ENCODE measurements at regions not wholly inside any gene's neighbourhood (a gene's known extent, or its start where the extent isn't known, plus 50 kb on each side); places are given as distances from the start of the nearest gene placed in this dataset.

DNA sequence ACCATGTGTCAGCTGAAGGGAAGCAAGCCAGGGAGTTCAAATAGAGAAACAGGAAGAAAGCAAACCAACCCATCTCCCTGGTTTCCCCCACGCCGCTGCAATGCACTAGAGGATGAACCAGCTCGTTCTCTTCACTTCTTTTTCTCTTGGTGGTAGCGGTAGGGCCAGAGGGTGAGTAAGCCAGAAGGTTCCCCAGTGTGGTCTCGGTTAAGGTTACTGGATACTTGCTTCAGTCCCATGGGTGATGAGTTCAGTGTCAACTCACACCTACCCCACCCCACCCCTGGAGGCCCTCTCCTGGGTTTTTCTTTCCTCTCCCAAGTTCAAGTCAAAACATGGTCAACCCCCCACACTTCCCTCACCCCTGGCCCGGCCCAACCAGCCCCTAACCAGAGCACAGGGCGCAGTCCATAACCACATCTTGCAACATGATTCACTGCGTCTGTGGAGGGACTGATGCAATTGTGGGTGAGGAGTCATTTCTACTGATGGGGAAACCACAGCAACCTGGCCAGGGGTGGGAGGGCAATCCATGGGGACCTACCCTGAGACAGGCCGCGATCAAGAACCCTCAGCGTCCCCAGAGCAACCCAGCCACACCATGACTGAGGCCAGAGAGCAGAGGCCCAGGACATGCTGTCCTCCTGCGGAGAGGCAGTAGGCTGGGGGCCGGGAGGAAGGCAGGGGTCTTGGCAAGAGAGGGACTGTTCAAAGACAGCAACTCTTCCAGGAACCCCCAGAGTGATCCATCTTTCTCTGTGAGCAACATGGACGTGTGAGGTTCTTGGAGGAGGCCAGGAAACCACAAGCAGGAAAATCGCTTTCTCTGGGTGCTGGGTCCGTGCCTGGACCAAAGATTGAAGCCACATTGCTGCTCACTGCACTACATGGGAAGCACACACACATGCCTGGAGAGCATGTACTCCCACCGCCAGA, 276.6 kb downstream of the UACA start:
- H3K4me1 Mint-ChIP-seq (ENCODE audit: low read depth), result peaks cover 57% of the 10 kb centered on the region
- H3K4me3 Mint-ChIP-seq, result peak overlapping the region; percentile 49

DNA sequence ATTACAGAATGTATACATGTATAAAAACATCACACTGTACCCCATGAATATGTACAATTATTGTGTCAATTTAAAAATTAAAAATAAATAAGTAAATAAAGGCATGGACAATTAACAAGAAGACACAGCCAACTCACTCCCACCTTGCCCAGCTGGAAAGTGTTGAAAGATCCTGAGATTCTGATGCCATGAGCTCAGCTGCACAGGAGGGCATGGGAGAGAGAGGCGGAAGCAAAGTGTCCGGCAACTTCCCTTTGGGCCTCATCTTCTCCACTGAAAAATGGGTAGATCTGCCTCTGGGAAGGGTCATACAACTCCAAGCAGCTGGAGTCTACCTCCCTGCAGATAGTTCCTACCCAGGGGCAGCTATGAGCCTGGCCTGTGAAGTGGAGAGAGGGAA, 277.3 kb downstream of the UACA start:
- peaks cover 50% of the 10 kb centered on the region for H3K4me1 Mint-ChIP-seq (ENCODE audit: low read depth)
- peak overlapping the region; percentile 78 for H3K27ac Mint-ChIP-seq

More for the DNA sequence above, 276.6 kb downstream of the UACA start:
- Mint-ChIP-seq H3K27me3 (ENCODE audit: low read depth) (peaks cover 62% of the 10 kb centered on the region), H3K27ac (peak overlapping the region; percentile 78), H3K36me3 (ENCODE audit: low read depth) (peaks cover 1% of the 10 kb centered on the region), H3K9me3 (no peaks in the 10 kb centered on the region)
- DNase-seq (ENCODE audit: low spot score), result peak; percentile 91

DNA sequence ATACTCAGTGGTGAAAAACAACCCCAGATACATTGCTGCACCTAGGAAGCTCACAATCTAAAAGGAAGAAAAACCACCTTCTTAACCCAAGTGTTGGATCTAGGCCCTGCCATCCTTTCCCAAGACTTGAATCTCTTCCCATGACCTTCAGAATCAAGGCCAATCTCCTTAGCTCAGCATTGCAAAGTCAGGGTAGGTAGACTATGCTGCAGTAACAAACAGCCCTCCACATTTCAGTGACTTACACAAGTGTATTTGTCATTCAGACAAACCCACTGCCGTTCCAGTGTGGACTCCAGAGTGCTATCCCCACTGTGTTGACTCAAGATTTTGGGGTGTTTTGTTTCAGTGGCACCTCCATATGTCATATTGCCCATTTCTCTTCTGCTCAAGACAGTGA, 278.4 kb downstream of the UACA start:
- DNase-seq (ENCODE audit: low spot score), result no peak
- Mint-ChIP-seq H3K4me3 (no peak overlapping the region), H3K9me3 (no peaks in the 10 kb centered on the region), H3K27me3 (ENCODE audit: low read depth) (peaks cover 60% of the 10 kb centered on the region), H3K27ac (no peak overlapping the region), H3K36me3 (ENCODE audit: low read depth) (peaks cover 1% of the 10 kb centered on the region), H3K4me1 (ENCODE audit: low read depth) (peaks cover 50% of the 10 kb centered on the region)

More for the DNA sequence above, 277.3 kb downstream of the UACA start:
- peaks cover 62% of the 10 kb centered on the region for H3K27me3 Mint-ChIP-seq (ENCODE audit: low read depth)
- no peaks in the 10 kb centered on the region for H3K9me3 Mint-ChIP-seq
- peak overlapping the region; percentile 49 for H3K4me3 Mint-ChIP-seq
- peaks cover 1% of the 10 kb centered on the region for H3K36me3 Mint-ChIP-seq (ENCODE audit: low read depth)
- no peak for DNase-seq (ENCODE audit: low spot score)

DNA sequence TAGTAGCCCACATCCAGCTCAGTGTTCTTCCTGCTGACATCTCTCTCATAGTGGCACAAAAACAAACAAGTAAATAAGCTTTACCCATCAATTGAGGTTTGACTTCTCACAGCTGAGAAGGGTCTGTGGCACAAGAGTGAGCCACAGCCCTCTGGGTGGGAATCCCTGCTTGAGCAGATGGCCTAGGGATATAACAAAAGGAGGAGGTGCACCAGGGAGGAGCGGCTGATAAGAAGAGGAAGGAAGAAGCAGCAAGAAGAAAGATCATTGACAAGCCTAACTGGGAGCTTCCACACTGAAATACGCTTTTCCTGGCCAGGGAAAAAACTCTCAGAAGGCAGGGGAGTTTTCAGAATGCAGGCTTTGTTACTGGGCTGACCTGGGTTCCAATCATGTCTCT, 279.8 kb downstream of the UACA start:
- H3K4me3 Mint-ChIP-seq, result no peak overlapping the region
- H3K36me3 Mint-ChIP-seq (ENCODE audit: low read depth), result peaks cover 1% of the 10 kb centered on the region
- no peak for DNase-seq (ENCODE audit: low spot score)
- H3K27me3 Mint-ChIP-seq (ENCODE audit: low read depth), result peaks cover 50% of the 10 kb centered on the region
- H3K27ac Mint-ChIP-seq, result no peak overlapping the region
- peaks cover 53% of the 10 kb centered on the region for H3K4me1 Mint-ChIP-seq (ENCODE audit: low read depth)
- no peaks in the 10 kb centered on the region for H3K9me3 Mint-ChIP-seq

DNA sequence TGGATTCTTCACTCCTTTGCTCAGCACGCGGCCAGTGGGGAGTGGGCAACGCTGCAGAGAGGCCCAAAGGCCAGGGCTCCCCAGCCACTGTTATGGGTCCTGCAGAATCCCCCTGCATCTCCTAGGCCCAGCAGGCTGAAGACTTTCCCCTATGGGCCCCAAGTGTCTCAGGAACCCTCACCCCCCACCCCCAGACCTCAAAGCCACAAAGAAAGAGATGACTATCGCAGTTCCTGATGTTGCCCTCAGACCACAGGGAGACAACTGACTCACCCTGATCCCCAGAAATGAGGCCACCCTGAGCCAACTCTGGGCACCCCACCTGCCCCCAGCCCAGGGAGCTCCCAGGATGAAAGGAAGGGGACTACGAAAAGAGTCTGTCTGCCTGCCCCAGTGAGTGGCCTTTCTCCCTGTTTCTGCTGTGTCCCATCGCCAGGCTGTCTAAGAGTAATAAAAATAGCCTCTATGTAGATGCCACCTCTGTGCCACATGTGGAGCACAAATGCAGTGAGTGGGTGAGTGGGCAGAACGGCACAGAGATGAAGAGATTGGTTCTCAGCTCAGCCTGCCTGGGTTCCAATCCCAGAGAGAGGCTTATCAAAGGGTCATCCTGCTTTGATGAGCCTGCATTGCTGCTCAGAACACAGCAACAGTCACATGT, 283.0 kb downstream of the UACA start:
- H3K4me1 Mint-ChIP-seq (ENCODE audit: low read depth), result peaks cover 43% of the 10 kb centered on the region
- H3K36me3 Mint-ChIP-seq (ENCODE audit: low read depth), result peaks cover 1% of the 10 kb centered on the region
- DNase-seq (ENCODE audit: low spot score), result peak; percentile 77
- H3K9me3 Mint-ChIP-seq, result no peaks in the 10 kb centered on the region
- peaks cover 60% of the 10 kb centered on the region for H3K27me3 Mint-ChIP-seq (ENCODE audit: low read depth)
- peak overlapping the region; percentile 32 for H3K27ac Mint-ChIP-seq
- peak overlapping the region; percentile 64 for H3K4me3 Mint-ChIP-seq

DNA sequence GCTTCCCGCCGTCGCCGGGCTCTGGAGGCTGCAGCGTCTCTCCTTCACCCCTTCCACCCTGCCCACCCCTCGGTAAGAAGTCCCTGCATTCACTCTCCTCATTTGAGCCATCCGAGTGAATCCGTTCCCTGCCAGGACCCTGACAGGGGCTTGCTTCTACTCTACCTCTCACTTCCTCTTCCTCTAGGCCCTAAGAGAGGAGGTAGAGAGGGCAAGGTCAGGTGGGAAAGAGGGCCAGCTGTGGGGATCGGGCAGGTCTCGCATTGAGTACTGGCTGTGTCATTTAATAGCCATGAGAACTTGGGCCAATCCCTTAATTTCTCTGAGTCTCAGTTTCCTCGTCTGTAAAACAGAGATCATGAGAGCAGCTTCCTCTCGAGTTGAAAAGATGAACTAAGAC, 283.6 kb downstream of the UACA start:
- Mint-ChIP-seq H3K9me3 (no peaks in the 10 kb centered on the region), H3K27me3 (ENCODE audit: low read depth) (peaks cover 60% of the 10 kb centered on the region), H3K4me1 (ENCODE audit: low read depth) (peaks cover 46% of the 10 kb centered on the region), H3K27ac (no peak overlapping the region), H3K4me3 (peak overlapping the region; percentile 64), H3K36me3 (ENCODE audit: low read depth) (peaks cover 1% of the 10 kb centered on the region)
- DNase-seq (ENCODE audit: low spot score), result no peak

DNA sequence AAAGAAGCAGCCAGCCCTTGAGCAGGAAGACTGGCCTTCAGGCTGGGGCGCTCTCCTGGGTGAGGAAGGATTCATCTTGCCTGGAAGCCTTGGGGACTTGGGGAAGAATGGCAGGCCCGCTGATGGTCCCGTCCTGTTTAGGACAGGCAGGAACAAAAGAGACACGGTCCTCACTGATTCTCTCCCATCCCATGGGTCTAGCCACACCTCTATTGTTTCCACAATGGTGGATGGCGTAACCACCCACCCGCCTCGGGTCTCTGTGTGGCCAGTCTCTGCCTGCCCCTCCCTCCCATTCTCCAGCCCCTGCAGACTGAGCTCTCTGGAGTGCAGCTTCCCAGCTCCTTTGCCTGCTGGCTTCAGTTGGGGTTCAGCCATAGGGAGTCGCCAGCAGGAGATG, 284.3 kb downstream of the UACA start:
- peak overlapping the region; percentile 61 for H3K4me3 Mint-ChIP-seq
- peaks cover 58% of the 10 kb centered on the region for H3K27me3 Mint-ChIP-seq (ENCODE audit: low read depth)
- no peaks in the 10 kb centered on the region for H3K9me3 Mint-ChIP-seq
- peaks cover 50% of the 10 kb centered on the region for H3K4me1 Mint-ChIP-seq (ENCODE audit: low read depth)
- DNase-seq (ENCODE audit: low spot score), result no peak
- H3K36me3 Mint-ChIP-seq (ENCODE audit: low read depth), result no peaks in the 10 kb centered on the region
- peak overlapping the region; percentile 72 for H3K27ac Mint-ChIP-seq

DNA sequence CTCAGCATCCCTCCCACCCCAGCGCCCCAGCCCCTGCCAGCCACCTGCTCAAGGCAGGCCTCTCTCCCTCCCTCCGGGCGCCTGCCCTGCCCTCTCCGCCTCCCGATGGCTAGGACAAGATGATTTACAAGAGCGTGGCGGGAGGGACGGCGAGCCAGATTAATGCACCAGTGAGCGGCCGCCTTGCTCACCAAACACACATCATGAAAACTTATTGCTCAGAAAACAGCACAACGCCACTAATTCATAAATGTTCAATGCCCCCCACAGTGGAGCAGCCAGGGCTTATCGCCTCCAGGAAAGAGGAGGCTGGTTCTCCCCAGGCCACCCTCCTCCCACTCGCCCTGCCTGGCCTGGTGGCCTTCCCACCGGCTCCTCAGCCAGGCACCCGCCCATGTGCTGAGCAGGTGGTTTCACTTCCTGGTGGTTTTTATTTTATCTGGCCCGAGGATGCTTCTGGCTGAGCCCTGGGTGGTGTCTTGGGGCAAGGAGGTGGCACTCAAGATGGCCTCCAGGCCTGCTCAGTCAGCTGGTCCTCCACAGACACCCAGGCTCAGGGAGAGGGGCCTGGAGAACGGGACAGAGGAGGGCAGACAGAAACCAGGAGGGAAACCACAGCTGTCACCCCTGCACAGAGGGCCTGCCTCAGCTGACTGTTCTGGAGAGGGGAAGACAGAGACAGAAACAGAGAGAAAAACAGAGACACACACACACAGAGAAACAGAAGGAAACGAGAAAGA, 284.9 kb downstream of the UACA start:
- no peaks in the 10 kb centered on the region for H3K9me3 Mint-ChIP-seq
- H3K27ac Mint-ChIP-seq, result peak overlapping the region; percentile 72
- H3K27me3 Mint-ChIP-seq (ENCODE audit: low read depth), result peaks cover 58% of the 10 kb centered on the region
- H3K4me3 Mint-ChIP-seq, result peak overlapping the region; percentile 61
- no peaks in the 10 kb centered on the region for H3K36me3 Mint-ChIP-seq (ENCODE audit: low read depth)
- no peak for DNase-seq (ENCODE audit: low spot score)
- peaks cover 49% of the 10 kb centered on the region for H3K4me1 Mint-ChIP-seq (ENCODE audit: low read depth)

DNA sequence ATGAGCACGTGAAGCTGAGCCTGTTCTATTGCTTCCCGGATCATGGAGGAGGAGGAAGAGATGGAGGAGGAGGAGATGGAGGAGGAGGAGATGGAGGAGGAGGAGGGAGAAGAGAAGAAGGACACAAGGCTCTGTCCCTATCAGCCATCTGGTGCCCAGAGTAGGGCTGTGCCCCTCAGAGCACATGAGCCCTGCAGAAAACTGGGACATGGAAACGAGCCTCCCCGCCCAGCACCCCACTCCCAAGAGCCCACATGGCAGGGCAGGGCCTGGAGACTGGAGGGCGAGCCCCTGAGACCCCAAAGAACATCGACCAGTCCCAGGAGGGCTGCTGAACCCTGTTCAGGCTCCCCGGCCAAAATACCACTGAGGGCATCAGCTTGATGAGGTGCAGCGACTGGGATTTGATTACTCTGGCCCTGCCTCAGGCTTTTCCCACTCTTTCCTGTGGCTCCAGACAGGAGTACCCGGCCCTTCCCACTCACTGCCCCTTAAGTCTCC, 285.6 kb downstream of the UACA start:
- H3K27ac Mint-ChIP-seq, result no peak overlapping the region
- H3K4me3 Mint-ChIP-seq, result no peak overlapping the region

DNA sequence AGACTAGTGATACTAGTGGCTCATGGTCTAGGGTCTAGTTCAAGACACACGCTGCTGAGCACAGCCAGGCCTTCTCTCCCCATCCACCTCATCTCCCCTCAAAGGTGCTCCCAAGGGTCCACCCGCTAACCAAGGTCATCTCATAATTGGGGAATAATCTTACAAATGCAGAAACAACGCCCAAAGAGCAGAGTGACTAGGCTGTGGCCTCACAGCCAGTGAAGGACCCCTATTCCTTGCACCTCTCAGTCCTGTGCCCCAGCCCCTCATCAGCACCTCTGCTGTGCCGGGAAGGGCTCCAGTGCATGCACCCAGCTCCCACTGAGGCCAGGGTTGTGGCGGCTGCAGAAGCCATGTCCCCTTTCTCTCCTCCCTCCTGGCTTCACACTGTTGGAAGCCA, 286.9 kb downstream of the UACA start:
- Mint-ChIP-seq H3K4me3 (no peak overlapping the region), H3K4me1 (ENCODE audit: low read depth) (peaks cover 43% of the 10 kb centered on the region), H3K27me3 (ENCODE audit: low read depth) (peaks cover 63% of the 10 kb centered on the region), H3K27ac (no peak overlapping the region), H3K9me3 (no peaks in the 10 kb centered on the region), H3K36me3 (ENCODE audit: low read depth) (no peaks in the 10 kb centered on the region)
- no peak for DNase-seq (ENCODE audit: low spot score)

More for the DNA sequence above, 285.6 kb downstream of the UACA start:
- no peak for DNase-seq (ENCODE audit: low spot score)
- Mint-ChIP-seq H3K4me1 (ENCODE audit: low read depth) (peaks cover 48% of the 10 kb centered on the region), H3K36me3 (ENCODE audit: low read depth) (no peaks in the 10 kb centered on the region), H3K9me3 (no peaks in the 10 kb centered on the region), H3K27me3 (ENCODE audit: low read depth) (peaks cover 58% of the 10 kb centered on the region)

DNA sequence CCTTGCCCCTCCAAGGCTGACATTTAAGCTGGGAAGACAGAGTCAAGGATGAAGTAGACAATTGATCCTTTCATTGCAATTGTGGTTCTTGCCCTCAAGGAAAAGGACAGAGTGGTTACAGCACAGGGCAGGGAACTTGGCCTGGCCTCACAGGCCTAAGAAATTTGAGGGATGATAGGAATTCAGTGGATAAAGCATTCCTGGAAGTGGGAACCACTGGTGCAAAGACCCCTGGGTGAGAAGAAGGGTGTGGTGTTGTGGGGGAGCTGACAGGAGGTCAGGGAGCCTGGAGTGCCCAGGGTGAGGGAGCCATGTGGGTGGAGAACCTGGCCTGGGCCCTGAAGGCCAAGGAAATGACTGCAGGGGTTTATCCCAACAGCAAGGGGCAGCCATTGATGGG, 287.4 kb downstream of the UACA start:
- no peak overlapping the region for H3K27ac Mint-ChIP-seq
- no peak overlapping the region for H3K4me3 Mint-ChIP-seq

DNA sequence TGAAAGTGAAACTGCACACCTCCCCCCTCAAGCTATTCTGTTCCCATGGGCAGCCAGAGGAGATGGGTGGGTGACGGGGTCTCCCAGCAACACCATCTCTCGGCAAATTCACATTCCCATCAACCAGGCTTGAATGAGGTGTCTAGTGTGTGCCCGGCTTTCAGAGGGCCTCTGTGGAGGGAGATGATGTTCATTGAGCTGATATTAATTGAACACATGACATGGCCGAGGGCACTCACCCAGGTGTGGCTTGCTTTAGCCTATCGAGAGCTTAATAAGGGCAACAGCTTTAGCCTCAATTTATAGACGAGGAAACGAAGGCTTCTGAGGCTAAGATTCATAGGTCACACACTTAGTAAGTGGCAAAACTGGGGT, 288.0 kb downstream of the UACA start:
- Mint-ChIP-seq H3K36me3 (ENCODE audit: low read depth) (no peaks in the 10 kb centered on the region), H3K27me3 (ENCODE audit: low read depth) (peaks cover 65% of the 10 kb centered on the region), H3K4me3 (peak overlapping the region; percentile 67), H3K9me3 (no peaks in the 10 kb centered on the region), H3K4me1 (ENCODE audit: low read depth) (peaks cover 40% of the 10 kb centered on the region), H3K27ac (peak overlapping the region; percentile 59)
- DNase-seq (ENCODE audit: low spot score), result no peak

More for the DNA sequence above, 287.4 kb downstream of the UACA start:
- H3K9me3 Mint-ChIP-seq, result no peaks in the 10 kb centered on the region
- H3K27me3 Mint-ChIP-seq (ENCODE audit: low read depth), result peaks cover 65% of the 10 kb centered on the region
- no peak for DNase-seq (ENCODE audit: low spot score)
- H3K36me3 Mint-ChIP-seq (ENCODE audit: low read depth), result no peaks in the 10 kb centered on the region
- peaks cover 43% of the 10 kb centered on the region for H3K4me1 Mint-ChIP-seq (ENCODE audit: low read depth)

DNA sequence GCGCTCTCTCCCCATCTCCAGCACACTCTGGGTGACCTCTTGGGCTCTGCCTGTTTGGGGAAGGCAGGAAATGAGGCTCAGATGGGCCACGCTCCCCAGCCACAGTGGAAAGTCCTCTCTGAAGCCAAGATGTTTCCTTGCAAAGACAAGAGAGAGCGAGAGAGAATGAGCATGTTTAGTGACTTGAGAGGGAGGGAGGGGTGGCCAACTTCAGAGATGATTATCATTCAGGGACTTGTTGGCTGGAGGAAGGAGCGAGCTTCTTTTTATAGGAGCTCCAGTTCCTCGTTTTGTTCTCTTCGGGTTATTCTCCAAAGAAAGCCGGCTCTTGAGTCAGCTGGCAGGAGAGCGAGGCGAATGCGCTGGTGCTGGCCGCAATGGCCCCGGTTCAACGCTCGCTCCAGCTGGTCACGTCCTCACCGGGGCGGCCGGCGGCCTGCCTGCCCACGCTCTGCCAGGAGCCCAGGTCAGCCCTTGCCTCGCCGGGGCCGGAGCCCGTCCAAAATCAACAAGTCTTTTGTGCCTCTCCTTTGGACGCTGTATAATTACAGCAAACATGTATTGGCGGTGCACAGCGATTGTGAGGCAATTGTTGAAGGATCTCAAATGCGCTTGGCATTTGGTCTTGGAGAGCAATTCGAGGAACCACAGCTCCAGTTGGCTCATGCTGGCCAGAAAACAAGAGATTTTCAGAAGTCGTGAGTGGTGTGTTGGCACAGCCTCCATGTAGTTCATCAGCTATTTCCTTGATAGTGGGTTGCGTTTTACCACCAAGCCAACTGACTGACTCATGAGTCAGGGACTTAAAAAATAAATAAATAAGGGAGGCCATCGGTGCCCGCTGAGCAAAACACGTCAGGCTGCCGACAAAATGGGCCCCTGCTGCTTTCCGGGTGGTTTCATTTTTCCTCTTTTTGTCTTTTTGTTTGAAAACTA, 288.6 kb downstream of the UACA start:
- H3K9me3 Mint-ChIP-seq, result no peaks in the 10 kb centered on the region
- H3K4me1 Mint-ChIP-seq (ENCODE audit: low read depth), result peaks cover 33% of the 10 kb centered on the region
- peak overlapping the region; percentile 67 for H3K4me3 Mint-ChIP-seq
- peak overlapping the region; percentile 59 for H3K27ac Mint-ChIP-seq
- DNase-seq (ENCODE audit: low spot score), result no peak
- H3K36me3 Mint-ChIP-seq (ENCODE audit: low read depth), result no peaks in the 10 kb centered on the region
- H3K27me3 Mint-ChIP-seq (ENCODE audit: low read depth), result peaks cover 71% of the 10 kb centered on the region
